Testis (tissue), 2 donors: ENCODE measurements at regions not wholly inside any gene's neighbourhood (a gene's known extent, or its start where the extent isn't known, plus 50 kb on each side); places are given as distances from the start of the nearest gene placed in this dataset.

ENCODE experiments used
- CTCF ChIP-seq, 3 experiments: fragments of 450-650 bp in 2 of 3; fragments of 200-600 bp in 1 of 3; sonication (generic) in 1 of 3; IDR thresholded peaks; one replicate each; pipeline ENCODE4 v1.5.1; 2016 to 2019; ENCODE audit warnings: antibody characterized with exemption in 3 of 3, mild to moderate bottlenecking in 2 of 3, moderate library complexity in 1 of 3
- POLR2A ChIP-seq: fragments of 450-650 bp; IDR thresholded peaks from one replicate; pipeline ENCODE4 v1.6.1; 2017; ENCODE audit warnings: antibody characterized with exemption, mild to moderate bottlenecking, moderate library complexity

- no peak for TF ChIP-seq CTCF (IDR thresholded peaks at IDR 0.05)
- TF ChIP-seq POLR2A: no peak
Measured at GRCh38 chr3:117848606-117849005, 1139.0 kb downstream of the TUSC7 start.
